Ovary (tissue), 3 donors: ENCODE measurements at regions not wholly inside any gene's neighbourhood (a gene's known extent, or its start where the extent isn't known, plus 50 kb on each side); places are given as distances from the start of the nearest gene placed in this dataset.

Experiments used
- CTCF ChIP-seq, 3 donors: fragments of 450-650 bp in 2 of 3; fragments of 200-600 bp in 1 of 3; IDR thresholded peaks; one replicate each; pipeline versions ENCODE4 v1.5.1 to v1.8.0; 2016 to 2022; ENCODE audit warnings: antibody characterized with exemption in 3 of 3, mild to moderate bottlenecking in 1 of 3
- EP300 ChIP-seq: sonication (generic); formaldehyde crosslinking; IDR thresholded peaks from one replicate; pipeline ENCODE4 v1.6.1; 2017; ENCODE audit warnings: antibody characterized with exemption
- POLR2A ChIP-seq: fragments of 450-650 bp; IDR thresholded peaks from one replicate; pipeline ENCODE4 v1.6.1; 2017; ENCODE audit warnings: antibody characterized with exemption, mild to moderate bottlenecking, moderate library complexity
- donor health status: DM: no; HTN: no; CAD: no.

- TF ChIP-seq CTCF (IDR thresholded peaks at IDR 0.05) (no peak), POLR2A (no peak), EP300 (no peak)
Observed at GRCh38 chr13:82062772-82063171, 1721.8 kb upstream of the SPRY2 start.
